HG03520 (cell line): ENCODE measurements at regions not wholly inside any gene's neighbourhood (a gene's known extent, or its start where the extent isn't known, plus 50 kb on each side); places are given as distances from the start of the nearest gene placed in this dataset.

Experiments used
- ATAC-seq: cut with Tn5 transposase; IDR thresholded peaks from one replicate; pipeline ENCODE4 v1.9.1; 2021; ENCODE audit warnings: mild to moderate bottlenecking, moderate library complexity; ENCODE audit not compliant: unreplicated experiment

DNA sequence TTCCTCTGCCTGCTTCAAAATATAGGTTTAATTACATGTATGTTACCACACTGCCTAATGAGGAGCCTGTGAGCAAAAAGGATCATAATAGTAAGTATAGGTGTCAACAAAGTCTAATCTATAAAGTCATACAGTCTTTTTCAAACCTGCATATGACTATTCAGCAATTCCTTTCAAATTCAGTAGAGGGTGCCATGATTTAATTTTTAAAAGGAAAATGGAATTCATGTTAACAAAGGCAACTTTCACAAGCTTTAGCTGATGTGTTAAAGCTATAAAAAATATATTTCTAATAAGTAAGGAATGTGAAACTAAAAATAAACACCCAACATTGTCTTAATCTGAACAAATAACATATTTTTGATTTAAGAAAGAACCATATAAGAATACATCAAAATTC, 52.1 kb downstream of the MPP7 start:
- no peak for ATAC-seq

DNA sequence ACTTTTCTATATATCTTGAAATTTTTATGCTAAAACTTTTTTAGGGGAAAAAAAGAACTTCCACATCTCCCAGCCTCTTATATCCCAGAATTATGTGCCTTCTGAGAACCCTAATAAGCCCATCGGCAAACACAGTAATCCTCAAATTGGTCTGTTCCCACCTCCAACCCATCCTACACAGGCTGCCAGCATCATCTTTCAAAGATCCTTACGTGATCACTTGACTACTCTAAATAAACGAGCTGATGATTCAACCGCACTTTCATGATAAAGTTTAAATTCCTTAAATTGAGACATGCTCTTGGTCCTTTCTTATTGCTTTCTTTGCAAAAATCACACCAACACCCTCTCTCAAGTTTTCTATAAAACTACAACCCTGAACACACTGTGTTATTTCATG, 52.5 kb downstream of the MPP7 start:
- no peak for ATAC-seq

GRCh38 chr10:28249512-28249911, 53.4 kb downstream of the MPP7 start:
- no peak for ATAC-seq

- ATAC-seq, result no peak
These were observed 54.8 kb downstream of the MPP7 start for GRCh38 chr10:28248092-28248491.

DNA sequence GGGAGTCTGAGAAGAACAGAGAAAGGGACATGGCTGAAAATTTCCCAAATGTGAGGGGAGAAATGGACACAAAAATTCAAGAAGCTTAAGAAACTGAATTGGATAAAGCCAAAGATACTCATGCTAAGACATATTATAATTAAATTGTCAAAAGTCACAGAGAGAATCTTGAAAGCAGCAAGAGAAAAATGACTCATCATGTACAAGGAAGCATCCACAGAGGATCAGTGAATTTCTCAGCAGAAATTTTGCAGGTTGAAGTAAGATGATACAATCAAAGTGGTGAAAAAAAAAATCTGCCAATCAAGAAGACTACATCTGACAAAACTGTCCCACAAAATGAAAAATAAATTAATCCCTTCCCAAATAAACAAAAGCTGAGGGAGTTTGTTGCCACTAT, 56.8 kb downstream of the MPP7 start:
- ATAC-seq, result no peak

- ATAC-seq, result no peak
These were observed 58.9 kb downstream of the MPP7 start for GRCh38 chr10:28243923-28244322.

- no peak for ATAC-seq
These were observed 60.2 kb downstream of the MPP7 start for GRCh38 chr10:28242555-28243204.

GRCh38 chr10:28241741-28242399, 61.0 kb downstream of the MPP7 start:
- ATAC-seq, result no peak

GRCh38 chr10:28240400-28240799, 62.5 kb downstream of the MPP7 start:
- ATAC-seq, result no peak

- no peak for ATAC-seq
These were observed 66.3 kb downstream of the MPP7 start for GRCh38 chr10:28236591-28236990.

DNA sequence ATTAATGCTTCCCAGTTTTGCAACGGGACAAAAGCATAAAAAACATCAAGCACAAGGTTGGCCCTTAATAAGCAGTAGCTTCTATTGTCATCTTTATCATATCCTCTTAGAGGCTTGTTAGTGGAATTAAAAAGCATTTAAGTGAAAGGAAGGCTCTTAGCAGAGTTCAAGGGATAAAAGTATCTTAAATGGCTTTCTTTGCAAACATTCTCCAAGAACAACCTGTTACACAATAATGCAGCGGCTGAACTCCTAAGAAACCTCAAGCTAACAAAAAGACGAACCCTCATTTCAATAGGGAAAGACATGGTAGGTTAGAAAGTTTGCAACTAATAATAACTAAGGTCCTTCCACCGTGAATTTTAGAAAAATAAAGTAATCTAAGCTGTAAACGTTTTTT, 82.1 kb downstream of the MPP7 start:
- no peak for ATAC-seq

DNA sequence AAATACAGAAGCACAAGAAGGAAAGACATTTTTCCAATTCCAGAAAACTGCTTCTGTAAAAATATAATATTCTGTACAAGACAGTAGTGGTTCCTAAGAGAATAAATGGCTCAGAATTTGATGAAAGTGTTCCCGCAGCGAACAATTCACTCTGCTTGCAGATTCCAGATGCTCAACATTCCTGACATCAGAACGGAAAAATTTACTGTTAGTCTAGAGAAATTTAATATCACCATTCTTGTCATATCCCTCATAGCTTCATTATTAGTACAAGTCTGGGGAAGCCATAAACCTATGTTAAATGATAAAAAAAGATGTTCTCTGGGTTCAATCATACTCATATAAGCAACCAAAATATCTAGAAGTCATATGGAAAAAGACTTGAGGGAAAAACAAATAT, 83.6 kb downstream of the MPP7 start:
- no peak for ATAC-seq

DNA sequence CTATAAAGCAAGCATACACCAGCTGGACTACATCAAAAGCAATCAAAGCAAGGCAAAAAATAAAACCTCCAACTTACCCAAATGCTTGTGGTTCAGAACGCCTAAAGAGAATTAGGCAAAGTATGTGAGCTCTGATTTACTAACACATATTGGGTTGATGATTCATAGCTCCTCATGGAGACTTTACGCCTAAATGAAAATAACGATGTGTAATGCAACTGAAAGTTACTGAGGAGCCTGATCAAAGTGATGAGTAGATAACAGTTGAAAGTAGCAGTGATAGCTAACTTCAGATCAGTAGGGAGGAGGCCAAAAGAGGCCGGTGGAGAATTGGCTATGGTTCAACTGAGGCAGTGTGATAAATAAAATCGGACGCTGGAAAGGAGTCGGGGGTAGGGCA, 85.0 kb downstream of the MPP7 start:
- ATAC-seq, result no peak

DNA sequence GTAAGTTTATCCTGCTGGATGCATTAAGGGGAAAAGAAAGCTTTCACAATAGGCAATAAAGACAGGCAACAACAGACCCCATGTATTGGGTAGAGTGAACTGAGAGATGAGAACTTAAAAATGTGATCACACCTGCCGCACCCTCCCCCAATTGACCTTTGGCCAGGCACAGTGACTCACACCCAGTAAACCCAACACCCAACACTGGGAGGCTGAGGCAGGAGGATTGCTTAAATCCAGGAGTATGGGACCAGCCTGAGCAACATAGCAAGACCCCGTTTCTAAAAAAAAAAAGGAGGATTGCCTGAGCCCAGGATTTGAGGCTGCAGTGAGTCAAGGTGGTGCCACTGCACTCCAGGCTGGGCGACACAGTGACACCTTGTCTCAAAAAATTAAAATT, 86.9 kb downstream of the MPP7 start:
- ATAC-seq, result no peak

DNA sequence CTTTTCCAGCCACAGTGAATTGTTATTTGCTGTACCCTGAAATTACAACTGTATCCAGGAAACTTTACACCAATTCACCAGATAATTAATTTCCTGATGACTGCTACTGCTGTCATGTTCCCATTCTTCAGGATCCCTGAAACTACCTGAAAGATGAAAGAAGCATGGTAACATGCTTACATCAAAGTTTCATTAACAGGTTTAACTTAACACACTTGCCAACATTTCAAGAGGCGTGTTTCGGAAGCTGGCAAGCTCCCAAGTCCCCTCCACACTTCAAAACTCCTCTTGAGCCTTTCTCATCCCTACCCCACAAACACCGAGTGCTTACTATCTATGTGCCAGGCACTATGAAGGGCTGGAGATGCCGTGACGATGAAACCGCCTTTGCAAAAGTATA, 88.6 kb downstream of the MPP7 start:
- no peak for ATAC-seq

- no peak for ATAC-seq
These were observed 91.1 kb downstream of the MPP7 start for GRCh38 chr10:28211759-28212158.

DNA sequence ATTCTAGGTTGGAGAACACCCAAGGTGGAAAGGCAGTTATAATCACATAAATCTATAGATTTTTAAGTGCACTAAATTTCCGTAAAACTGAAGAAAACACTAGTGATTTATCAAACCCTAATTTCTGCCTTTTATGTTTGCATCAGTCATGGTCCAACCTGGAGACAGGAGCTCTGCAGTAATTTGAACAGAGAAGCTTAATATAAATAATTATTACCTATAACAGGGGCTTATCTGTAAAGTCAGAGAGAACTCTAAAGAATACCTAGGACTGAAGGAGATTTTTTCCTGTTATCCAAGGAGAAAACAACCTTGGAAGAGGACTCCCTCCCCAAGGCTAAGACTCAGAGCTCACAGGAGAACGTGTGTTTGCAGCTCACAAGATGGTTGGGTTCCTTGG, 95.1 kb downstream of the MPP7 start:
- no peak for ATAC-seq

DNA sequence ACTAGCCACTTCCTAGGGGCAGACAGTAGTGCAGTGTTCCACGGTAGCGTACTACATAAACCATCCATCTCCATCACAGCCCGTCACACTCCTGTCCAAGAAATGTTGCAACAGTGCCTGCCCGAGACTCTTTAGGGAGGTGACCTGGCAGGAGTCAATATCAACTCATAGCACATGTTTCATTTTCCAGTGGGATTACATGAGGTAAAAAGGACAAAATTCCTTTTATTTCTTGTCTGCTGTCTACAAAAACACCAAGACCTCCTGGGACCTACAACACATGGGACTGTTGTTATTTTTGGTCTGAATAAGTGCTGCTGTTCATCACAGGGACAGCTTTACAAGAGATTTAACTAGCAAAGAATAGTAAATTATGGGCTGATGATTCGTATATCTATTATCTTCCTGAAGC, 99.9 kb downstream of the MPP7 start:
- ATAC-seq, result no peak

DNA sequence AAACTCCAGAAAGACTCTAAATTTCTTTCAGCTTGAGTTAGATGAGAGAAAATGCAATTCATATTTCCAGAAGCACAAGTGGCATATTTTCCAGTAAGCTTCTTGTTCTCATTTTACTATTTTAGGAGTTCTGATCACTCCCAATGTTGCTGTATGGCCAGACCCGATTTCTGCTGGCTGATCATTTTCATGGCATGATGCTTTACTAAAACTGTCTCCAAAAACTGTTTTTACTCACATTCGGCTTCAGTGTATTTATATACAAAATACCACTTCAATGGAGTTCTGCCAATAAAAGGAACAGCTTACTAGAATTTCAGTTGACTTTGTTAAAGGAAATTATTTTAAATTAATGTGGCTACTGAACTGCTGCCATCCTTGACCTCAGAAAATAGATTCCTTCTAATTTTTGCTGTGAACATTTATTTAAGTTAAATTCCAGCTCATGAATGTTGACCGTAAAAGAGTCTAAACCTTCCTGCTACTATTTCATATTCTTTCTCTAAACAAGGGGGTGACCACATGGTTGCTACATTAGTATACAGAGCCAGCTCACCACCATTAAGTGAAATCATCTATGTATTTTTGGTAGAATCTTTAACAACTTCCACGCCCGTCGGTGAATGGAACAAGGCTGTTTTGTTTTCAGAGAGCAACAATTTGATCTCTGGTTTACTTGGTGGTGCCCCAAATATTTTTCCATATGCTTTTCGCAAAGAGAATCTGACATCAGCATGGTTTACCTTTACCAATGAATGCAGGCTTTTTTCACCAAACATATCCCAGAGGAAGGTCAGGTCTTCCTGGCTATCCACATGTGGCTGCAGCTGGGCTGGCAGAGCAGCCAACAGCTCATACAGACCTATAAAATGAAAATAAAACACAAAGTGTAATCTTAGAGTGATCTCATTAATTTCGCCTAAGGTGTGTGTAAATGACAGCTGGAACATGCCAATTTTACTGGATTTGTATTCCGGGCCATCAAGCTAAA, 101.2 kb downstream of the MPP7 start:
- no peak for ATAC-seq

GRCh38 chr10:28200775-28201174, 102.1 kb downstream of the MPP7 start:
- ATAC-seq, result no peak

DNA sequence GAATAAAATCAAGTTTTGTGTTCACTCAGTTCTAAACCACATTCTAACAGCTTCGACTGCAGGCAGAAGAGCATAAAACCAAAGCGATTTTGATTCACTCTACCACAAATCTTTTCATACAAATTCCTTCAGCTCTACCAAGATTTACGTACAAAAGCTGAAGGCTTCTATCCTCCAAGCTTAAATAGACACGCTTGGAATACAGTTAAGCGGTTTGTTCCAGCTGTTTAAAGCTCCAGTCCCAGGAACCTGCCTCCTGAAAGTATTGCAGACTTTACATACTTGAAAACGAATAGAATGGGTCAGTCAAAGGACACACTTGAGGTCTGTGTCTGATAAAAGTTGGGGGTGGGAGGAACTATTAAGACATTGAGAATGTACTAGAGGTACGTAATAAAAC, 102.9 kb downstream of the MPP7 start:
- ATAC-seq, result no peak

DNA sequence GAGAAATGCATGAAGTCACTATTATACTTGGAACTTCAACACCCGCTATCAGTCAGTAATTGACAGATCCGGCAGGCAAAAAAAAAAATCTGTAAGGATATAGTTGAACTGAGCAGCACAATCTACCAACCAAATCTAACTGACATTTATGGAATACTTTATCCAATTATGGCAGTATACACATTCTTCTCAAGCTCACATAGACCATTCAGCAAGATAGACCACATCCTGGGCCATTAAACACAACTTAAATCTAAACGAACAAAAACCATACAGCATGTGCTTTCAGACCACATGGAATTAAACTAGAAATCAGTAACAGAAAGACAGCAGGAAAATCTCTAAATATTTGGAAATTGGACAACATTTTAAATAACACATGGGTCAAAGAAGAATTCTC, 112.7 kb downstream of the MPP7 start:
- no peak for ATAC-seq
